Fibroblast of lung (primary cell): ENCODE measurements at regions not wholly inside any gene's neighbourhood (a gene's known extent, or its start where the extent isn't known, plus 50 kb on each side); places are given as distances from the start of the nearest gene placed in this dataset.

Experiments used
- DNase-seq, 2 donors: peaks; one replicate each; pipeline versions ENCODE4 v3.0.0 to v3.0.0-alpha.2; 2010; ENCODE audit warnings: low read depth in 2 of 2
- H2AFZ ChIP-seq: 2 replicates; pipeline ENCODE4 v1.5.1; 2012; ENCODE audit warnings: low read length, control low read depth, inconsistent platforms
- H3K27ac ChIP-seq: 2 replicates; pipeline ENCODE4 v1.5.1; 2011; ENCODE audit warnings: low read length, control low read depth; ENCODE audit not compliant: insufficient read depth
- H3K27me3 ChIP-seq: 2 replicates; pipeline ENCODE4 v1.5.1; 2011; ENCODE audit warnings: mild to moderate bottlenecking, low read length; ENCODE audit not compliant: control insufficient read depth, insufficient read depth
- H3K36me3 ChIP-seq: 2 replicates; pipeline ENCODE4 v1.5.1; 2011; ENCODE audit warnings: low read length; ENCODE audit not compliant: control insufficient read depth, insufficient read depth
- H3K4me1 ChIP-seq: 2 replicates; pipeline ENCODE4 v1.5.1; 2011; ENCODE audit warnings: low read length; ENCODE audit not compliant: control insufficient read depth, insufficient read depth; ENCODE audit errors: extremely low read depth
- H3K4me2 ChIP-seq: 2 replicates; pipeline ENCODE4 v1.5.1; 2011; ENCODE audit warnings: low read length, control low read depth; ENCODE audit not compliant: insufficient read depth; ENCODE audit errors: extremely low read depth
- H3K4me3 ChIP-seq, 4 experiments: fragments of 200-600 bp in 1 of 4; sonication (generic) in 1 of 4; replicated peaks in 1 of 4; 2 replicates each; pipeline ENCODE4 v1.5.1; 2011 to 2016; ENCODE audit warnings: low read length in 4 of 4, low read depth in 3 of 4, mild to moderate bottlenecking in 3 of 4, control low read depth in 2 of 4, inconsistent platforms in 1 of 4, mixed read lengths in 1 of 4; ENCODE audit not compliant: insufficient read depth in 1 of 4; ENCODE audit errors: control extremely low read depth in 1 of 4
- H3K79me2 ChIP-seq: 2 replicates; pipeline ENCODE4 v1.5.1; 2012; ENCODE audit warnings: mild to moderate bottlenecking, low read length, inconsistent platforms; ENCODE audit not compliant: control insufficient read depth, insufficient read depth
- H3K9ac ChIP-seq: 2 replicates; pipeline ENCODE4 v1.5.1; 2011; ENCODE audit warnings: mild to moderate bottlenecking, low read length, control low read depth; ENCODE audit not compliant: insufficient read depth
- H3K9me3 ChIP-seq: 2 replicates; pipeline ENCODE4 v1.5.1; 2012; ENCODE audit warnings: low read depth, low read length; ENCODE audit not compliant: control insufficient read depth, insufficient read depth
- H4K20me1 ChIP-seq: 2 replicates; pipeline ENCODE4 v1.5.1; 2011; ENCODE audit warnings: low read length; ENCODE audit not compliant: control insufficient read depth, insufficient read depth; ENCODE audit errors: extremely low read depth
- EZH2 ChIP-seq: IDR thresholded peaks from 2 replicates; pipeline ENCODE4 v1.5.1; 2012; ENCODE audit warnings: low read length, control low read depth, mild to moderate bottlenecking; ENCODE audit errors: missing control alignments
- TF ChIP-seq, protein P1 (sequence below), 2 donors: IDR thresholded peaks in 1 of 2; conservative IDR thresholded peaks in 1 of 2; 1 replicate in 1 of 2; 2 replicates in 1 of 2; pipeline ENCODE4 v1.5.1; 2011 to 2012; ENCODE audit warnings: low read length in 2 of 2, control low read depth in 1 of 2, inconsistent platforms in 1 of 2, low read depth in 1 of 2, mild to moderate bottlenecking in 1 of 2

DNA sequence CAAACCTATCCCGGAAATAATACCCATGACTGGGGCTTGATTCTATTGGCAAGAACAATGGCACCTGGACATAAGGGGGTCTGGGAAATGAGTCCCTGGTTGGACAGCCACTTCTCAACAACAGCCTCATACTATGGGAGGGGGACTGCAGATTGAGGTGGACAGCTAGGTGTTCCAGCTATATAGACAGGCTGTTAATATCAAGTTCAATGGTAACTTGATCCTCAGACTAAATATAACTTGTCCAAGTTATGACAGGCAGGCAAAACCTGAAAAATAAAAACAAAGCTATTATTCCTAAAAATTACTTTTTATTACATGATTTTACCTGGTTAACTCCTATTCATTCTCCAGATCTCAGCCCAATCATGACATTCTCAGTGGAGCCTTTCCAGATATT lies 267.3 kb downstream of the TTC8 start:
- H3K79me2 ChIP-seq, result no peaks in the 10 kb centered on the region
- no peaks in the 10 kb centered on the region for H3K4me1 ChIP-seq
- TF ChIP-seq, protein P1, sequence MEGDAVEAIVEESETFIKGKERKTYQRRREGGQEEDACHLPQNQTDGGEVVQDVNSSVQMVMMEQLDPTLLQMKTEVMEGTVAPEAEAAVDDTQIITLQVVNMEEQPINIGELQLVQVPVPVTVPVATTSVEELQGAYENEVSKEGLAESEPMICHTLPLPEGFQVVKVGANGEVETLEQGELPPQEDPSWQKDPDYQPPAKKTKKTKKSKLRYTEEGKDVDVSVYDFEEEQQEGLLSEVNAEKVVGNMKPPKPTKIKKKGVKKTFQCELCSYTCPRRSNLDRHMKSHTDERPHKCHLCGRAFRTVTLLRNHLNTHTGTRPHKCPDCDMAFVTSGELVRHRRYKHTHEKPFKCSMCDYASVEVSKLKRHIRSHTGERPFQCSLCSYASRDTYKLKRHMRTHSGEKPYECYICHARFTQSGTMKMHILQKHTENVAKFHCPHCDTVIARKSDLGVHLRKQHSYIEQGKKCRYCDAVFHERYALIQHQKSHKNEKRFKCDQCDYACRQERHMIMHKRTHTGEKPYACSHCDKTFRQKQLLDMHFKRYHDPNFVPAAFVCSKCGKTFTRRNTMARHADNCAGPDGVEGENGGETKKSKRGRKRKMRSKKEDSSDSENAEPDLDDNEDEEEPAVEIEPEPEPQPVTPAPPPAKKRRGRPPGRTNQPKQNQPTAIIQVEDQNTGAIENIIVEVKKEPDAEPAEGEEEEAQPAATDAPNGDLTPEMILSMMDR (conservative IDR thresholded peaks at IDR 0.05 in 1 of 2, IDR thresholded peaks at IDR 0.05 in 1 of 2; ENCODE audit: low read depth in 1 of 2, low read length in 2 of 2), result no peak
- TF ChIP-seq EZH2, result no peak
- no peak overlapping the region for H2AFZ ChIP-seq
- H3K27me3 ChIP-seq, result no peaks in the 10 kb centered on the region
- no peaks in the 10 kb centered on the region for H4K20me1 ChIP-seq
- DNase-seq, result no peak
- H3K4me2 ChIP-seq, result no peak overlapping the region
- no peak overlapping the region for H3K4me3 ChIP-seq
- H3K36me3 ChIP-seq, result no peaks in the 10 kb centered on the region
- no peak overlapping the region for H3K9ac ChIP-seq
- no peak overlapping the region for H3K27ac ChIP-seq
- H3K9me3 ChIP-seq, result no peaks in the 10 kb centered on the region

DNA sequence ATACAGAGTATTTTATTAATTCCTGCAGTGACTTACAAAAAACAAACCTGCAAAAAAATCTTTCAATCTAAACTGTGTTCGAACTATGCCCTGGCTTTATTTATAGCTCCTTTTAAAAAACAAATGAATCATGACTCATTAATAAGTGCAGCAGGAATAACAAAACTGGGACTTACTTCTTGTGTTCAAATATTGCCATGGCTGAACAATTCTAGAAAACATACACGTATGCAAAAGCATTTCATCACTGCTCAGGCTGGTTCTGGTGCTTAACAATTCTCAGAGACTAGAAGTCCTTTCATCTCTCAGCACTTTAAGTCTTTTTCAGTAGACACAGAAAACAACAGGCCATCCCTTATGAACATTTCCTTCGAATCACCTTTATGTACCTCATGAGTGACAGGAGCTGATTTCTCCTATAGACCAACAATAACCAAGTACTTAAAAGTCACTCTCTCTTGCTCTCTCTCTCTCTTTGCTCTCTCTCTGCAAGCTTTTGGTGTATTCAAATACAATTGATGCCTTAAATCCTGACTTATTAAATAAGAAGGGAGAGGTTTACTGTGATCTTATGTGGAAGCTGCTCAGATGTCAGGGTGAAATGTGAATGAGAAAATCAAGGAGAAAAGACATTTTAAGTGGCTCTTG lies 268.8 kb downstream of the TTC8 start:
- Histone ChIP-seq H4K20me1 (no peaks in the 10 kb centered on the region), H3K36me3 (no peaks in the 10 kb centered on the region), H3K4me3 (no peak overlapping the region), H3K4me1 (no peaks in the 10 kb centered on the region), H3K27ac (no peak overlapping the region), H3K9ac (no peak overlapping the region), H3K4me2 (no peak overlapping the region), H3K79me2 (no peaks in the 10 kb centered on the region), H2AFZ (no peak overlapping the region), H3K9me3 (no peaks in the 10 kb centered on the region), H3K27me3 (no peaks in the 10 kb centered on the region)
- DNase-seq, result peak in 1 of 2 donors; percentile 42
- TF ChIP-seq EZH2, result no peak
- TF ChIP-seq, protein P1 (conservative IDR thresholded peaks at IDR 0.05 in 1 of 2, IDR thresholded peaks at IDR 0.05 in 1 of 2; ENCODE audit: low read depth in 1 of 2, low read length in 2 of 2), result no peak

DNA sequence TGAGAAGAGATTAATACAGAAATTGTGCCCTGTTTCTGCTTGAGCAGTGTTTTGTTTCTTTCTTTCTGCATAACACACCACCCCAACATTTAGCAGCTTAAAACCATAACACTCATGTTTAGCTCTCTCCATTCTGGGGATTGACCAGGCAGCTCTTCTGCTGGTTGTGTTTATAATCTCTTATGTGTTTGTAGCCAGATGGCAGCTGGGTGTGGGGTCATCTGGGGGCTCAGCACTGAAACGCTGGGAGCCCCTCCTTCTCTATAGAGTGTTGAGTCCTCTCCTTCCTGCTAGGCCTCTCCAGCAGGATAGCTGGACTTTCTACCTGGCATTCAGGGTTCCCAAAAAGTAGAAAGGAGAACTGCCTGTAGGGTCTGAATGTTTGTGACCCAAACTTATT lies 270.6 kb downstream of the TTC8 start:
- H3K4me1 ChIP-seq, result no peaks in the 10 kb centered on the region

More for the DNA sequence above, 270.6 kb downstream of the TTC8 start:
- TF ChIP-seq, protein P1 (conservative IDR thresholded peaks at IDR 0.05 in 1 of 2, IDR thresholded peaks at IDR 0.05 in 1 of 2; ENCODE audit: low read depth in 1 of 2, low read length in 2 of 2), result no peak
- no peak for TF ChIP-seq EZH2
- DNase-seq, result no peak
- H2AFZ ChIP-seq, result no peak overlapping the region
- no peaks in the 10 kb centered on the region for H3K79me2 ChIP-seq
- H3K27me3 ChIP-seq, result no peaks in the 10 kb centered on the region
- no peak overlapping the region for H3K27ac ChIP-seq
- H3K9me3 ChIP-seq, result no peaks in the 10 kb centered on the region
- H3K4me3 ChIP-seq, result no peak overlapping the region
- no peaks in the 10 kb centered on the region for H3K36me3 ChIP-seq
- H3K4me2 ChIP-seq, result no peak overlapping the region
- no peaks in the 10 kb centered on the region for H4K20me1 ChIP-seq
- H3K9ac ChIP-seq, result no peak overlapping the region
